GM21360 (cell line): ENCODE measurements at regions not wholly inside any gene's neighbourhood (a gene's known extent, or its start where the extent isn't known, plus 50 kb on each side); places are given as distances from the start of the nearest gene placed in this dataset.

Source experiments
- ATAC-seq: cut with Tn5 transposase; IDR thresholded peaks from one replicate; pipeline ENCODE4 v1.9.1; 2021; ENCODE audit warnings: mild to moderate bottlenecking, moderate library complexity; ENCODE audit not compliant: unreplicated experiment

DNA sequence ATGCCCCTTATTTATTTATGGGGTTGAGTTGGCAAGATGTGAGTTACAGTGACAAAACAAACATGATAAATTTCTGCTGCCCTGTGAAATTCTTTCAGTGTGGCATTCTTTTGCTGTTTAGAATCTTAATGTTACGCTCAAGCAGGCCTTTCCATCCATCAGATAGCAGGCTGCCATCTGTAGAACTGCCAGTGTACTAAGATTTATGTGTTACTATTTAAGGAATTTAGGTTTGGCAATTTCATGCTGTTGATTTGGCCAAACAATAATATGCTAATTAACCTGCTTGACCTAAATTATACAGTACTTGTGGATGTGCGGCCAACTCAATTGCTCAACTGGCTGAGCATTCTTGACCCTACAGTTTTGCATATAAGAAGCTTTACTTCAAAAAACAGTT is 477.7 kb upstream of the TPK1 start:
- ATAC-seq = no peak

DNA sequence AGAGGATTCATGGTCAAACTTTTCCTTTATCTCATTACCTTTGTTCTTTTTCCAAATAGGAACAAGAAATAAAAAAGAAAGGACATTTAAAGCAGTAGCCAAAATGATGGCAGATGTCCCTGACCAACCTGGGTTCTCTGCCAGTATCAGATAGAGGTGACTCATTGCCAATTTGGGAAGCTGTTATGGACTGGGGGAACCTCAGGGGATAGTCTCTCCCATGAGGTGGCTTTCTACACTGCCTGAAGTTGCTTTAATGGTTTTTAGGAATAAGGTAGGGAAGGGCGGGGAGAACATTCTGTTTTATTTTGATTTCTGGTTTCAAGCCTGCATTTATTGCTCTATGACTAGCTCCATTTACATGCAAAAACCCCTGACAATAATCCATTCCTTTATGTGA is 457.9 kb upstream of the TPK1 start:
- ATAC-seq = no peak

DNA sequence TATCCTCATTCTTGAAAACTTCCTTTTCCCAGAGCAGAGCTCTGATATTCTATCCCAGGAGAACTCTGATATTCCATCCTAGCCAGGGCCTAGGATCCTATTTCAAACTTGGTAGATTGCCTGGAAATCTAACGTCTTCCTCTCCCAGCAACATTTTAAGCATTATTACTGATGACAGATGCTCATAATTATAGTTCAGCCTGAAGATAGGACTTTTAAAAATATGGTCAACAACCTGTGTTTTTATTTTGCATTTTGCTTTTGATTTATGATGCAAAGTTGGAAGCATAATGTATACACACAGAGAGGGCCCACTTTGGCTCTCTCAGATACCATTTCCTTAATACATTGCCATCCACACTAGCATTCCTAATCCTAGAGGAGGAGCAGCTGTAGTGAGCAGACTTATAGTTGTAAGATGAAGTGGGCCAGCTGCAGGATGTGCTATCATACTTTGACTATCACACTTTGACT is 457.4 kb upstream of the TPK1 start:
- ATAC-seq = no peak

DNA sequence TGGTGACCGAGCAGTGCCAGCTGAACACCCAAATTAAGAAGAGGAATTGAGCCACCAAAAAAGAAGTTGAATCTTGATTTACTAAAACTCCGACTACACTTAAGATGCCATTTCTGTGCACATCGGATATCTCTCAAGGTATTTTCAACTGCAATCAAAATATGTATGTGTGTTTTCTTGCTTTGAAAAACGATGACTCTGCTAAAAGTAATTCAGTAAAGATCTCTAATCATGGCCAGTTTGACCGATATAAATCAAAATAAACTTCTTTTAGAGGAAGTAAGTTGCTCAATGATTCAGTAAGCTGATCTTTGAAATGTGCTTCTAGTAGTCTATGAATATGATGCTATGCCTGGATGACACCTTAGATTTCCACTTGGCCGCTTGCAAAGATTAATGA is 453.5 kb upstream of the TPK1 start:
- ATAC-seq = no peak

DNA sequence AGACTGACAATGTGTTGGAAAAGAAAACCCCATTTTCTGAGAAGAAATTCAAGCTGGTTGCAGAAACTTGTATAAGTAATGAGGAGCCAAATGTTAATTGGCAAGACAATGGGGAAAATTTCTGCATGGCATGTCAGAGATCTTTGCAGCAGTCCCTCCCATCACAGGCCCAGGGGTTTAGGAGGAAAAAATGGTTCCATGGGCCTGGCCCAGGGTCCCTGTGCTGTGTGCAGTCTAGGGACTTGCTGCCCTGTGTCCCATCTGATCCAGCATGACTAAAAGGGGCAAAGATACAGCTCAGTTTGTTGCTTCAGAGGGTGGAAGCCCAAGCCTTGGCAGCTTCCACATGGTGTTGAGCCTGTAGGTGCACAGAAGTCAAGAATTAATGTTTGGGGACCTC is 440.3 kb upstream of the TPK1 start:
- ATAC-seq = no peak

GRCh38 chr7:145269418-145270161 is 433.7 kb upstream of the TPK1 start:
- ATAC-seq = no peak

- ATAC-seq = no peak
These were observed 429.3 kb upstream of the TPK1 start for GRCh38 chr7:145265180-145265579.

DNA sequence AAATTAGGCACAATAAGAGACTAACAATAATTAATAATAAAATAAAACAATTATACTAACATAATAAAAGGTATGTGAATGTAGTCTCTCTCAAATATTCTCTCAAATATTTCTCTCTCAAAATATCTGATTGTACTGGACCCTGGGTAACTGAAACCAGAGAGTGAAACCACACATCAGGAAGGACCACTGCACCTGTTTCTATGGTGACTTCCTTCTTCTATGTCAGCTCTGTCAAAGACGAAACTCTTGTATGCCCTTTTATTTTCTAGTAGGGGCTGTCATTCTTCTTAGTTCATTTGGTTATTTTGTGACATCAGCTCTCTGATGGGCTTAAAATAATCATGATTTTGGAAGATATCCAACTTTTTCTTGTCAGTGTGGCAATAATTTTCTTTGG is 428.0 kb upstream of the TPK1 start:
- peak; percentile 85 for ATAC-seq

GRCh38 chr7:145252031-145252430 is 416.2 kb upstream of the TPK1 start:
- ATAC-seq = no peak

DNA sequence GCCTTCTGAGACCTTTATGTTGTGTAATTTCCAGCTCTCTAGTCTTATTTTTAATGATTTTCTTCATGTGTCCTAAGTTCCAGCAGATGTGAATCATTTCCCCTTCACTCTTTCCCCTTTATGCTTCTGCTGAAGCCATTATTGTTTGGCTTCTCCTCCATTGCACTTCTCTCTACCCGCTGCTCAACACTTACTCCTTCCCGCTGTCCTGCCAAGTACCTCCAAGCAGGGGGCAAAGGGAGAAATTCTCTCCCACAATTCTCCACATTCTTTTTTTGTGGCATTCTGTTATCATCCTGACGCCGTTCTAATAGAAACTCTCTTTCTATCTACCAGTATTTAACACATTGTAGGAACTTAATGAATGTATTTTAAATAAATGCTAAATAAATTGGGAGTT is 388.9 kb upstream of the TPK1 start:
- no peak for ATAC-seq

GRCh38 chr7:145219461-145219860 is 383.6 kb upstream of the TPK1 start:
- no peak for ATAC-seq

DNA sequence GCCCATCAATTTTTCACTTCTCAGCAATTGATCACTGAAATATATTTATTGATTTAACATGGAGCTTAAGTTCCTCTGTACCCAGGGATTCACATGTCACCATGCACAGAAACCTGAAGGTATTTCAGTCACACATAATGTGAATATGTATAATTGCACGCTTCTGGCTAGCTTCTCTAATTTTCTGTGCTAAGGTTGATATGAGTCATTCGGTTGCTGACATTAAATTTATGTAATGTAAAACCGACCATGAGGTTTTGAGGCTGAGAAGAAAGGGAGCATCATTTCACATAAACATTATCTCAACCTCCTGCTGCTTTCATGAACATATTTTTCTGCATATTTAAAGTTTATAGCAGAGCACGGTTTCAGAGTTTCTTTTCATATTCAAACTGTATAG is 381.0 kb upstream of the TPK1 start:
- no peak for ATAC-seq

GRCh38 chr7:145212050-145212449 is 376.2 kb upstream of the TPK1 start:
- ATAC-seq = no peak

GRCh38 chr7:145211211-145211610 is 375.4 kb upstream of the TPK1 start:
- no peak for ATAC-seq

DNA sequence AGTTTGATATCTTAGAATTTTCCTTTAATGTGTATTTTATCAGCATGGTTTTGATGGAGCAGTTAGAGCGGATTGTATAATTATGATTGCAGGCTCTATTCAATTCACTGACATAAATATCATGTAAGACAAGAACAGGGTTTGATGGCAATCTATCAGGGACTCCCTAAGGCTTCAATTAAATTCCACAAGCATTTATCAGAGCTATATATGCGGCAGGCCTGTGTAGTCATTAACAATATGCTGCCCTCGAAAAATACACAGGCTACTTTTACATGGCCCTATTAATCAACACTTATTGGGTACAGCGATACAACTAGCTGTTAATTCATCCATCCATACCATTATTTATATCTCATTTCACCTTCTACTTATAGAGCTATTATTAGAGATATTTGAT is 358.1 kb upstream of the TPK1 start:
- ATAC-seq = no peak

- ATAC-seq = no peak
These were observed 349.1 kb upstream of the TPK1 start for GRCh38 chr7:145184956-145185355.

GRCh38 chr7:145183069-145183468 is 347.2 kb upstream of the TPK1 start:
- no peak for ATAC-seq

GRCh38 chr7:145175366-145175765 is 339.5 kb upstream of the TPK1 start:
- no peak for ATAC-seq

DNA sequence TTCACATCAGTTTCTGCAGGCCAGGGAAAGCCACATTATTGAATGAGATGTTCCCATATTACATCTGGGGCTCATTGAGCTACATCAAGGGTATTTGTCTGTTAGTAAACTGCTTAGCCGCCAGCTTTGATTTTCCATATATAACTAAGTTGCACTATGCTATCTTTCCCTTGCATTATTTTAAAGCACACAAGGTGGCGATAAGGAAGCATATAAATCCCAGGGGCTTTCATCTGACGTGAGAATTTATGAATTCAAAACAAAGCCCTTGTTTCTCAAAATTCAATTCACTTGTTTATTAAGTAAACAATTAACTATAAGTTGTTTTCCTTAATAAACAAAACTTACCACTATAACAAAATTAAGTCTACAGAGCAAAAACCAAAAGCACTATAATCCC is 334.1 kb upstream of the TPK1 start:
- no peak for ATAC-seq

GRCh38 chr7:145168879-145169278 is 333.0 kb upstream of the TPK1 start:
- no peak for ATAC-seq

DNA sequence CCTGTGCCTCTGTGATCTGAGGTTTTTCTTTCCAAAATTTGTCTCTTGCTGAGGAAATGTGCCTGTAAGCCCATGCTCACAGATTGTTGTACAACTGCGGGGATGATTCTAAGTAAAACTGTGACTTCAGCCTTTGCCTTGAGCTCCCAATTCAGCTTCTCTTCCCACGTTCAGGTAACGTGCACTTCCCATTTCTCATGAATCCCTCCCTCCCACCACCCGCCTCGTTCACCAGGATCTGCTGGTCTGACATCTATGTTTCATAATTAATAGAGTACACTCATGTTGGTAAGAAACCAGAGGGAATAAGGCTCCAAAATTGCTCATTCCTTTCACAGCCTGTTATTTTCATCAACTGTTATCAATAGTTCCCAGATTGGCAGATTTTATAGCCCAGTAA is 332.6 kb upstream of the TPK1 start:
- no peak for ATAC-seq

- no peak for ATAC-seq
These were observed 321.0 kb upstream of the TPK1 start for GRCh38 chr7:145156834-145157233.

GRCh38 chr7:145152589-145152988 is 316.7 kb upstream of the TPK1 start:
- ATAC-seq = no peak
